HG02678 (cell line): ENCODE measurements at regions not wholly inside any gene's neighbourhood (a gene's known extent, or its start where the extent isn't known, plus 50 kb on each side); places are given as distances from the start of the nearest gene placed in this dataset.

Experiments used
- ATAC-seq: cut with Tn5 transposase; IDR thresholded peaks from one replicate; pipeline ENCODE4 v1.9.1; 2021; ENCODE audit warnings: mild to moderate bottlenecking, moderate library complexity; ENCODE audit not compliant: unreplicated experiment

- no peak for ATAC-seq
Observed at GRCh38 chr2:65711863-65712262, 279.5 kb upstream of the SPRED2 start.

- no peak for ATAC-seq
Observed at GRCh38 chr2:65710779-65711295, 278.4 kb upstream of the SPRED2 start.

GRCh38 chr2:65710356-65710755, 278.0 kb upstream of the SPRED2 start:
- ATAC-seq = no peak

GRCh38 chr2:65708086-65708485, 275.7 kb upstream of the SPRED2 start:
- ATAC-seq = no peak

GRCh38 chr2:65706411-65706810, 274.0 kb upstream of the SPRED2 start:
- no peak for ATAC-seq

GRCh38 chr2:65701191-65701590, 268.8 kb upstream of the SPRED2 start:
- ATAC-seq = no peak

- no peak for ATAC-seq
Observed at GRCh38 chr2:65700720-65701119, 268.3 kb upstream of the SPRED2 start.

- ATAC-seq = no peak
Observed at GRCh38 chr2:65700004-65700651, 267.7 kb upstream of the SPRED2 start.

- no peak for ATAC-seq
Observed at GRCh38 chr2:65691816-65692215, 259.4 kb upstream of the SPRED2 start.

GRCh38 chr2:65688141-65688886, 255.9 kb upstream of the SPRED2 start:
- ATAC-seq = no peak

GRCh38 chr2:65687614-65688013, 255.2 kb upstream of the SPRED2 start:
- ATAC-seq = no peak

- ATAC-seq = no peak
Observed at GRCh38 chr2:65686928-65687521, 254.6 kb upstream of the SPRED2 start.

GRCh38 chr2:65681503-65681902, 249.1 kb upstream of the SPRED2 start:
- no peak for ATAC-seq

- ATAC-seq = no peak
Observed at GRCh38 chr2:65678779-65679391, 246.5 kb upstream of the SPRED2 start.

GRCh38 chr2:65675350-65675749, 243.0 kb upstream of the SPRED2 start:
- ATAC-seq = no peak

GRCh38 chr2:65671670-65672242, 239.4 kb upstream of the SPRED2 start:
- no peak for ATAC-seq

- no peak for ATAC-seq
Observed at GRCh38 chr2:65669574-65669973, 237.2 kb upstream of the SPRED2 start.

GRCh38 chr2:65668744-65669143, 236.3 kb upstream of the SPRED2 start:
- no peak for ATAC-seq

GRCh38 chr2:65666156-65666725, 233.8 kb upstream of the SPRED2 start:
- peak; percentile 98 for ATAC-seq

- ATAC-seq = no peak
Observed at GRCh38 chr2:65664931-65665330, 232.5 kb upstream of the SPRED2 start.
